Pulmonary artery endothelial cell (primary cell): ENCODE measurements at regions not wholly inside any gene's neighbourhood (a gene's known extent, or its start where the extent isn't known, plus 50 kb on each side); places are given as distances from the start of the nearest gene placed in this dataset.

Experiments
- DNase-seq: peaks from one replicate; pipeline ENCODE4 v3.0.0-alpha.2; 2011; ENCODE audit warnings: low read depth, low spot score

DNA sequence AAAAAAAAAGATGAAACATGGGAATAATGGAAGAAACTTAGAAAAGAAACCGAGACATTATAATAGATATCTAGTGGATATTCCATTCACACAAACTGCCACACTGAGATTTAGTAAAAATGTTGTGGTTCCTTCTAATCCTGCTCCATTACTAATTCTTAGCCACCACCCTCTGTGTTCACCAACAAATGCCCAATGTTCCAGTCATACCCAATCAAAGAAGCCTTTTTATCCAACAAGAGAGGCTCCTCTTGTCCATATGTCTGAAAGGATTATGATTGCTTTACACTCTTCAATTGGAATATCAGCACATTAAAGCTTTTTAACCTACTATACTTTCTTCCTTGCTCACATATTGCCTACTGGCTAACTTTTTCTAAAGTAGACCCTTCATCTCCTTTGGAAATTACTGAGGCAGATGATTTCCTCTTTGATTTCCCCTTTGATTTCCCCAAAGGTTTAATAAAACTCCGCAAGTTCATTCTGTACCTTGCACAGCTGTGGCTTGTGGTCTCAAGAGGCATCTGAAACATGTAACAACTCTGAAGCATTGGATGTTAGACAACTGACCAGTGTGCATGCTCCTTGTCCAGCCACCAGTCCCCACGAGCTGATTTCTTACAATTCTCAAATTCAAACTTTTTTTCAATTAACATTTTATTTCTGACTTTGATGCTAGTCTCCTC, 305.6 kb upstream of the LYPLAL1 start:
- DNase-seq: no peak

DNA sequence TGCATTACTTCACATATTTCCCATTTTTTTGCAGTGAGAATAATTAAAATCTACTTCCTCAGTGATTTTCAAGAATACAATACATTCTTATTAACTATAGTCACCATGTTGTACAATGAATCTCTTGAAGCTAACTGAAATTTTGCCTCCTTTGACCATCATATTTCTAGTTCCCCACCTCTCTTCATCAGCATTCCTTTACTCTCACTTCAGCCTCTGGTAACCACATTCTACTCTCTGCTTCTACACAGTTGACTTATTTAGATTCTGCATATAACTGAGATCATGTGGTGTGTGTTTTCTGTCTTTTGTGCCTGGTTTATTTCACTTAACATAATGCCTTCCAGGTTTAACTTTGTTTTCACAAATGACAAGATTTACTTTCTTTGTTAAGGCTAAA, 304.4 kb upstream of the LYPLAL1 start:
- no peak for DNase-seq

DNA sequence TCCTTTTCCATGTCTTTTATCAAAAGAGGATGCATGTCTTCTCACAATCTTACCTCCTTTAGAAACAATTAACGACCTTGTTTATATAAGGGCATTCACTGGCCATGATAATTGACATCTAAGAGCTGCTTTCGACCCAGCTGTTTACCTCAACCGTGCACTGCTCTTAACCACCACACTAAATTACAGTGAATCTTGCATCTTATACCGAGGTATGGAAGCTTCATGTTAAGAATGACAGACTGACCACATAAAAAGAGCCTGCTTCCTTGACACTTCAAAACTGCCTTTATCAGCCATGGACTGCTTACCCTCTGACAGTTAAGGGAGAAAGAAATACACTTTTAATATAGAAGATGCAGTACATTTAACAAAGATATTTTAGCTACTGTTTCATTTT, 301.7 kb upstream of the LYPLAL1 start:
- DNase-seq: no peak

DNA sequence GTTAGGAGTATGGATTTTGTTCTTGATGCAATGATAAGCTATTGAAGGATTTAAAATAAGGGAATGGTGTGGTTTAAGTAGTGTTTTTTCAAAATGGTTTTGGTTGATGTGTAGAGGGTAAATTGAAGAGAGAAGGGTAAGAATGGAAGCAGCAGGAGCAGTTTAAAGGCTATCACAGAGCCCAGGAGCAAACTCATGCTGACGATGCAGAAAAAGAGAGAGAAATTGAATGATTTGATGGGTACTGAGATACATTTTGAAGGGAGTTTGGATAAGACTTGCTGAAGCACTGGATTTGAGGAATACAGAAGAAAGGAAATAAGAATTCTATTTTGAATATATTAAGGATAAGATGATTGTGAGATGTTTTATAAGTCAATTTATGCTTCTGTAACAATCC, 300.8 kb upstream of the LYPLAL1 start:
- DNase-seq: no peak

DNA sequence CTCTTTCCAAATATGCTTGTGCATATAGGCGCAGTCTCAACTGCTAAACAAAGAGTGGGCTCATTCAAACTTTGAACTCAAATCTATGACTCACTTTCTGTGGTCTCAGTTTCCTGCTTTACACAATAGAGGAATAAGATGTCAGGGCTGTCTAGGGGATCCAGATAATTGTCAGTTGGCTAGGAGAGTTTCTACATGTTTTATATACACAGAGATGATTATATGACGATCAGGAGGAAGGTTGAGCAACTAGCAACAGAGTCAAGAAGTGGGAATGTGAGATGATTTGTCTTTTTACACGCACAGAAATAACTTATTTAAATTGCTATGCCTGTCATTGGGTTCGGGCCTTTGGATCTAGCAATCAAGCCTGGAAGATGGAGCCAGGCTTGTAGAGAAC, 299.4 kb upstream of the LYPLAL1 start:
- peak; percentile 70 for DNase-seq

DNA sequence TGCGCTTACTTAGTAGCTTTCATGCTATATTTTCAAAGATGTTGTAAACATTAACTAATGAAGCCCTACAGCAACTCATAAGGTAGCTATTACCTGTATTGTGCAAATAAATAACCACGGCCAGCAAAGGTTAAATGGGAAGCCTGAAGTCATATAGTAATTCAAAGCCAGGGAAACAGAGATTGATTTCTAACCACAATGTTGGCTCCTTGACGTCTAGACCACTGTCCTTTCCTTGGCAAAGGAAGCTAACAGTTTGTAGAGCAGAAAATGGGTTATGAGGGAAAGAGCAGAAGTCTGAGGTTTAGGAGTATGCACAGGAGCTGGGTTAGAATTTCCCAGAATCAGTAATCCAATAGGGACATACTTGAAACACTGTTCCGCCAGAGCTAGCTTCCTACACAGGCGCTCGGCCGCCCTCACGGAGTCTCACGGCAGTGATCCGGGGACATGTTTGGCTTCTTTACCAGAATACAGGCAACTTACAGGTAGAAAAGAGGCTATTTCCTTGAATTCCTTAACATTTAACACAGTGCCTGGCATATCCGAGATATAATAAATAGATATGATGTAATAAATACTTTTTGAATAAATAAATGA, 298.8 kb upstream of the LYPLAL1 start:
- DNase-seq: no peak

DNA sequence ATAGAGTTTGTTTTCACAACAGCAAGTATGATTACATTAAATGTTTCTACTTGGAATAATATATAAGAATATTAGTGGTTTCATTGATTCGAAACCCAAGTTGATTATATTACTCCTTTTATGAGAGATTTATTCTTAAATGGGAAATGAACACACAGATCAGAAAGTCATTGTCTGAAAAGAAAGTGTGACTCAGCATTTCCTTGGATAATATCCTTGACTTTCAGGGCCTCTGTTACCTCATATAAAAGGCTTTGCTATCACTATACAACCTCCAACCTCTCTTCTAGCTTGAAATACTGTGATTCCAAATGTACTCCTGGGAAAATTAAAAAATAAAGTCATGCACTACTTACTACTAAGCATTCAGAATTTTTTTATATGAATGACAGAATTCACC, 295.3 kb upstream of the LYPLAL1 start:
- peak; percentile 53 for DNase-seq

DNA sequence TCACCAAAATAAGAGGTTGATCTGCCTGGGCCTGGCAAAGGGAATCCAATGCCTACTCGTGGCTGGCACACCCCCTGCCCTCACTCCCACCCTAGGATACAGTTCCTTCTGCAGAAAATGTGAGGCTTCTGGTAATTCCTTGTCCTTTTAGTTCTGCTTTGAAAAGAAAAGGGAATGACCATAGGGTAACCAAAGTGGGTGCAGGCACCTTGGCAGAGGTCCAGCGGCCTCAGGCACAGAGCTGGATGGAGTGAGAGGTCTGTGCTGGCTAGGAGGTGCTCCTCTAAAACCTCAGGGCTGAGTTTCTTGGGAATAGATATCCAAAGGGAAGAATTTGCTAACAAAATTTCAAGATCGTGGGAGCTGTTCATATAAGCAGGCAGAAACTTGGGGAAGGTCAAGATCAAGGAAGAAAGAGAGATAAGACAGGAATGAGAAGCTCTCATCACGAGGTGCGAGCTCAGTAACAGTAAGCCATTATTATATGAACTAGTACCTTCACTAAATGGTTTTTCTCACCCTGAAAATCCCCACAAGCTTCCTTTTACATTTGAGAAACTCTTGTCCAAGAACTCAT, 293.1 kb upstream of the LYPLAL1 start:
- no peak for DNase-seq

DNA sequence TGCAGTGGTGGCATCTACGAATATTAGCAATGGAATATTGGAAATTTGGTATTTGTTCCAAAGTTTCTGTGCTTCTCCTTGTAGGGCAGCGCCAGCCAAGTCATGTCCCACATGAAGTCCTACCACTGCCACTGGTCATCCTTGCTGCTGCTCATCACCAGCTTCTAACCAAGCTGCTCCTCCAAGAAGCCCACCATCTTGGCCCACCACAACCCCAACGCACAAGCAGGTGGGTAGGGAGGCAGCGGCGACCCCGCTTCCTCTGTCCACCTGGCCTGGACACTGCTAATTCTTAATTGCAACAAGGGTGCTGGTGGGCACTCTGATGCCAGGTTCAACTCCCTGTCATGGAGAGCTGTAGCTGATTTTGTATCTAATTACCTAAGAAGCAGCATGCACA, 291.2 kb upstream of the LYPLAL1 start:
- DNase-seq: no peak

DNA sequence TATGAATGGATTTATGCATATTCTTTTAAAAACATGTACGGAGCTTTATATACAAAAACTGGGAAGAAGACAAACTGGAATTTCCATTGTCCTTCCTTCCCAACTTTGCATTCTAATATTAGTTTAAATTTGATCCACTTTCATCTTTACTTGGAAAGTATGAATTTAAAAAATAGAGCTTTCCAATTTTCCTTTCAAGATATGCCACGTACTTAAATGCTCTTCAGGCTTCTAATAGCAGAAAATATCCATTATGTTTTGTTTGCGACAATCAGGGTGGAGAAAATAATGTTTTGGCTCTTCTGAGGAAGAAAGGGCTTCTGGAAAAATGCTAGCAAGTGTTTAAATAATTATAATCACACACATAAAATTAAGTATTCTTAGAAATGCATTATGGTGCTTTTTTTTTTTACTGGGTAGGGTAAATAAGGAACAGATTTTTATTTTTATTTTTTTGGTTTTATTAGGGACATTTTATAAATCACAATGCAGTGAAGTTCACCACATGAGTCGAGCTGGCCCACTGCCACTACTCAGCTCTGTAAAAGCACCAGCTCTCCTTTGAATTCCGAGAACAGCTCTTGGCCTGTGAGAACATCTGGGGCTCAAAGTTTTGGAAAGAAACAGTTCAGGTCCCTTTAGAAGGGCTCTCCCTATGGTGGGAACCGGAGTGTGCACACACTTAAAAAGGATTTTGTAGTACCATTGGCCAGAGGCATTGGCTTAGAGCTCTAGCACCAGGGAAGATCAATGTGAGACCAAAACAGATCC, 287.4 kb upstream of the LYPLAL1 start:
- no peak for DNase-seq

DNA sequence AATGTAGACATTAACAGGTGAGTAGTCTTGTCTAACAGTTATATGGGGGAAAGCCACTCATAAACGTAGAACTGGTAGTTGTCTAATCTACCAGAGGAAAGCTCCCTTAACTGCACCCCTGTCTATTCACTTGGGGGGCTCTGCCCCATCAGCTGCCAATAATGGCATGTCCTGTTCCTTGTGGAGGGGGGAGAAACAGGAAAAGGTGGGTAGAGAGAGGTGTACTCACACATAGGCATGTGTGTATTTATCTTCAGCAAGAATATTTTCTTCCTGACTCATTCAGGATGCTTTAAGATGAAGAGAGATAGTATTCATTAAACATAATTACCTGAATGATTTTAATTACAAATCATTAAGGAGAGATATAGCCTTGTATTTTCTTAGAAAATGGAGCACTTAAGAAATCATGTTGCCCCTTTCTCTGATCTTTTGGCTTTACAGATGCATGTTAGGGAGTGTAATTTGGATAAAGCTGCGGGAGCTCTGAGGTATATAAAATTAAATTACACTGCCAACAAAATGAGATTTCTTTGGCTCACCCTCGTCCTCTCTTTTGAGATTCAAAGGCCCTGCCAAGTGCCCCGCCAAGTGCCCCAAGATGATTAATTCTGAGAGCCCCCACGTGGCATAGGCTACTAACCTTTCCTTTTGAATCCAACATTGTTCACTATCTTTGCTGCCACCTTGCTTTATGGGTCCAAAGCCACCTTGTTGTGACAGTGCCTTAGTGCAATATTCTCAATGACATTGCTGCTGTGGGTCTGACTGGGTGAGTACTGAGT, 286.3 kb upstream of the LYPLAL1 start:
- DNase-seq: no peak

DNA sequence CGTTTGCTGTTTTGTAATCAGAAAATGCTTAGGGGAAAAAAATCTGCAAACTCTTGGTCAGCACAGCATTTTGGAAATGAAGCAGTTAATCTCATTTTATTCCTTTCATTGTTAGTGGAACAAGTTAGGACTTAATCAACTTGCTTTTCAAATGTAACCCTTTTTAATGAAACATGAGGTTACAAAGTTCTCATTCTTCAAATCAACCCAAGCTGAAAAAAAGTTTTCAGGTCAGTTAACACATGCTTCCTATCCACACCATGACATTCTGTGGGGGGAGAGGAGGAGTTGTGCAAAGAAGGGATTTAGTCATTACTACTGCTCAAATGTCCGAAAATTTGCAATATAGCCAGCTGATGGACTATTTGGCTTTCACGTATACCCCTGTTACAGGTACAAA, 283.2 kb upstream of the LYPLAL1 start:
- no peak for DNase-seq

DNA sequence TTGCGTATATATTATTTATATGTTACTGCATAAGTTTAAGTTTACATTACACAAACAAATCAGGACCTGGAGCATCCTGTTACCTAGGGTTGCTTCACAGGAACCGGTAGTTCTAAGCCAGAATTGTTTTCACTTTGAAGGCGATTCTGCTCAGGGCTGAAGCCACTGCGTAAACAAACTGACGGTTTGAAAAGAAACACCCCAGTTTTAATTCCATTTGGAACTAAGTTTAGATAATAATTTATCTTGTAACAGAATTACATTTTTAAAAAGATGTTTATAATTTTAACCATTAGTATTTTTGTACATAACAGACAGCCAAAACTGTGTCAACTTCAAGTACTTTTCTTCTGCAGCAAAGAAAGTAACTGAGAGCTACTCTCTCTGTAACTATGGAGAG, 282.1 kb upstream of the LYPLAL1 start:
- no peak for DNase-seq

DNA sequence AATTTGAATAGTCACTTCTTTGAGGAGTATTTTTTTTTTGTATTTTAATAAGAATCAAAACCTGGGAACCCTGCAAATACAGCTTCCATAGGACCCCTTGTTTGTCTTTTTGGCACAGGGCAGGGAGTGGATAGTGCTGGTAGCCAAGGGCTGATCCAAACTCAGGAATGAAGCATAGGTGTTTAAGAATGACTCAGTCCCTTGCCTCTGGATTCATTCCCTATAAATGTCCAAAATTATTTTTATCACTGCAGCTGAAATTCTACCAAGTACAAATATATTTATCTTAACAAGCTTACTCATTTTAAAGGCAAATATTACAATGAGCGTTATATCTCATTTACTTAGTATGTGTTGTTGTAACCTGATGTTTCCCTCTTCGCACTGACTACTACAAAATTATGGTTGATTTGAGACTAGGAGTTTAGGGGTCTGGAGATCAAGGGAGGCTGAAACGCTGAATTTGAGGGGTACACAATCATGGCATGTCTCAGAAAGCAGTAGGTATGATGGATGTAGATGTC, 278.6 kb upstream of the LYPLAL1 start:
- no peak for DNase-seq

DNA sequence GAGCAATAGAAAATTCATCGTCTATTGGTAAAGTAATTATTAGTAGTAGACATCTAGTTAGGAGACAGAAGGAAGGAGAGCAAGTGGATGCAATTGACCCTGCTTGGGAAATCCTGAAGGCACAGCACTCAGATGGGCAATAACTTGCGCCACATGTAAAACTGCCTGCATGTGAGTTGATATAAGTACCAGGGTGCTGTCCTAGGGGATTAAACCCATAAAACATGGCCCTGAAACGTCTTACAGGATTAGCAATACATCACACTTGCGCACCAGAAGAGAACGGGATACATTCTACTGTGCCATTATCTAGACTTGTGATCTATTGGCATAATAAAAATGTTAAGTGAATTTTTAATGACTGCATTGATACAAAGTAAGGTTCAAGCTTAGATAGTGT, 277.5 kb upstream of the LYPLAL1 start:
- no peak for DNase-seq

DNA sequence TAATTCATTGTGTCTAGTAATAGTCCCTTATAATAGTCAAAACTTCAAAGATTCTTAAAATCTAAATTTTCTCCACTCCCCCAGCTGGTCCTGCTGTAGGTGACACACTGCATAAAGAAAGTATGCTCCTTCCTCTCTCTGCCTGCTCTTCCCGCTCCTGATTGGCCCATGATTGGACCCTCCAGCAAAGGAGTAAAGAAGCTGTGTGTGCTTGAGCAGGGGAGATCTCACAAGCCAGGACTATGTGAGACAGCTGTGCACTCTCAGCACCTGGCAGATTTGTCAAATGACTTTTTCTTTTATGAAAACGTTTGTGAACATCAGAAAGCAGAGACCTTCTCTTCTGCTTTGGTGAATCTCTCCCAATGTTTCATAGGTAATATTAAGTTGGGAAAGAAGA, 274.8 kb upstream of the LYPLAL1 start:
- no peak for DNase-seq

DNA sequence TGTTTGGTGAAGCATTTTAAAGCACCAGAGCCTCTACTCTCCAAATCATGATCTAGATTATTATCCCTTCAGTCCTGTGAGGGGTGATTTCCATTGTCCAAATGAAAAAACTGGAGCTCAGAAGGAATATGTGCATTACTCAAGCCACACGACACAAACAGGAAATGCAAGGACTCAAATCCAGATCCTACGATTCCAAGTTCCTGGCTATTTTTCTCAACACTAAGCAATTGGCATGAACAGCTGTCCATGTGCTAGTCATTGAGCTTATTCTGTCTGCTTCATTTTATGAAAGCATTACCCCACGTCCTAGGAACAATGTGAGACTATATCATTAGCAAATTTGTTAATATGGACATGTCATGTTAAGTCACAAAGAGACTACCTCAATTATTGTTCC, 273.1 kb upstream of the LYPLAL1 start:
- no peak for DNase-seq

DNA sequence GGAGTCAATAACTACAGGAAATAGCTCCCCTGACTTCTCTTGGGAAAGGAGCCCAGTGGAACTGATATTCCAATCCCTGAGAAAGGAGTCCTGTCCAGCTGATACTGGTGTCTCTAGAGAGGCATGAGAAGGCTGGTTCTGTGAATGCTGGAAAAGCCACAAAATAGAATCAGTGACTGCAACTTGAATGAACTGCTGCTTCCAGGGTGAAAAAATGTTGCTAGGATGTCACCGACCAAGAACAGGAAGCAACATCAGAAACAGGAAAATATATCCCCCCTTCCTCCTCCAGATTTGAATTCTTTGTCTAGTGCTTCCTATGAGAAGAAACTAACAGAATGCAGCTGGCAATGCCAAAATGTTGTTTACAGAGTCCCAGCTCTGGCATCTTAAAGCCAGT, 269.3 kb upstream of the LYPLAL1 start:
- peak; percentile 13 for DNase-seq

DNA sequence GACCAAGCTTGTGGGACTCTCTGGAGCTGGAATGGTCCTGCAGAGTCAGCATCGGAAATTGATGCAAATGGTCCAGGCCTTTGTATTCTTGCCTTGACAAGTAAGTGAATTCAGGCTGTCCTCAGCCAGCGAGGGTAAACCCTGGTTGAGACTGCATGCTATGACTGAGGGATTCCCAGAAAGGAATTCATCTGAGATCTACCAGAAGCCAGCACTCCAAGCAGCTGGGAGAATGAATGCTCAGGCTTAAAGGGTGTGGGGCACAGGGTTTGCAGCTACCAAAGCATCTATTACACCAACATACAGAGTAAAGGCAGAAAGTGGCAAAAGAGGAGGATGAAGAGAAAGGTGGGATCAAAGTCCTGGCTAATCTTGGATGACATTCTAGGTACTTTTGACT, 257.0 kb upstream of the LYPLAL1 start:
- no peak for DNase-seq

DNA sequence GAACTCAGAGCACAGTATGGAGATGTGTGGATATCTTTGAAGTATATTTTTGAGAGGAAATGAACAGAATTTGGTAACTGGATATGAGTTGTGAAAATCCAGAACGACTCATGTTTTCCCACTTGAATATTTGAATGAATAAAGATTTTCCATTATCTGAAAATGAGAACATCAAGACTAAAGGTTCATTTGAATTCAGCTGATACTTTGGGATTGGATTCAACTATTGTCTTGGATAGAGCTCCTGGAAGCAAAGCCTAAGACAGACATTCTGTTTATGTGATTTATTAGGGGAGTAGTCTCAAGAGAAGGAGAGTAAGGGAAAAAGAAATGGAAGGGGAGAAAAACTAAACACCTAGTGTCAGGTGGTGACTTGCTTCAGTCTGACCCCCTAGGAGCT, 256.0 kb upstream of the LYPLAL1 start:
- no peak for DNase-seq

DNA sequence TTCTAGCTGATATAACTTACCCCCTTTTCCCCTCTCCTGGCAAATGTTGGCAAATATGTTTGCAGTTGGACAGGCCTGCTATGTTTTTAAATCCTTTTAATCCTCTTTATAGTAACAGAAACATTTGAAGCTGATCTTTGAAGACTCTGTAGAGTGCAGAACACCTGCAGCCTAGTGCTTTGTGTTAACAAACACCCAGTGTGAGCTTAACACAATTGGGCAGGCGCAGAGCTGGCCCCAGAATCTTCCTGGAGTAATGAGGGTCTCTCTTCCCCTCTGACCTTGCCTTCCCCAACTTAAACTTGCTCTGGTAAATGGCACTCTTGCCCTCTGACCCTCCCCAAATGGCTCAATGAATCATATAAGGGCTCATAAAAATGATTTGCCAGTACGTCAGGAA, 247.9 kb upstream of the LYPLAL1 start:
- no peak for DNase-seq

DNA sequence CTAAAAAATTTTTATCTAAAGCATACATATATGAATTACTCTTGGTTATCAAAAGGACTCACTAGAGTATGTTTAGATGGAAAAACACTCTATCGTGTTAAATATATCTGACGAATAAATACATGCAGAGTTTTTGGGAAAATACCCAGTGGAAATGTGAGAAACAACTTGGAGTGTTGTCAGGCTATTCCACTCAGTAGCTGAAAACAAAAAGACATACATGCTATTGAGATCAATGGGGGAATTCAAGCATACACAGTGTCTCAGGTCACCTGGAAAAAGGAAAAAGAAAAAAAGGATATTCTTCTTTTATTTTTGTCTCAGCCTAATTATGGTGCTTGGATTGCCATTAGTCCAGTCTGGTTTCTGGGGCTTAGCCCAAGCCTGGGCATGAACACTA, 247.0 kb upstream of the LYPLAL1 start:
- no peak for DNase-seq
